ENCODE measurements at regions not wholly inside any gene's neighbourhood (a gene's known extent, or its start where the extent isn't known, plus 50 kb on each side); places are given as distances from the start of the nearest gene placed in this dataset.
"Not testable (repeated sequence)": the region's sequence is repeated elsewhere in the genome, so short reads cannot be mapped to it uniquely, and the experiment has no call there.

GRCh38 chr3:145251311-145251710, 909.7 kb downstream of the PLOD2 start:
- Histone ChIP-seq H3K27me3 (ENCODE audit: control insufficient read depth, insufficient read depth, low read length) (no peaks in the 10 kb centered on the region), H3K4me1 (ENCODE audit: control insufficient read depth, extremely low read depth, insufficient read depth, low read length) (no peaks in the 10 kb centered on the region), H2AFZ (ENCODE audit: low read length) (no peak overlapping the region), H3K27ac (ENCODE audit: insufficient read depth, low read length) (no peak overlapping the region), H3K36me3 (ENCODE audit: control insufficient read depth, insufficient read depth, low read length) (no peaks in the 10 kb centered on the region), H3K9ac (ENCODE audit: insufficient read depth, low read length) (no peak overlapping the region), H3K4me3 (replicated peaks in 1 of 4; ENCODE audit: control extremely low read depth in 1 of 4, insufficient read depth in 1 of 4, low read depth in 3 of 4, low read length in 4 of 4) (no peak overlapping the region), H3K79me2 (ENCODE audit: control insufficient read depth, insufficient read depth, low read length) (no peaks in the 10 kb centered on the region), H3K9me3 (ENCODE audit: control insufficient read depth, insufficient read depth, low read depth, low read length) (no peaks in the 10 kb centered on the region), H4K20me1 (ENCODE audit: control insufficient read depth, extremely low read depth, insufficient read depth, low read length) (no peaks in the 10 kb centered on the region), H3K4me2 (ENCODE audit: extremely low read depth, insufficient read depth, low read length) (no peak overlapping the region)
- peak in 1 of 2 donors; percentile 45 for DNase-seq (ENCODE audit: low read depth in 2 of 2)
- no peak for TF ChIP-seq EZH2 (IDR thresholded peaks at IDR 0.05; ENCODE audit: low read length, missing control alignments)
- no peak for TF ChIP-seq CTCF (conservative IDR thresholded peaks at IDR 0.05 in 1 of 2, IDR thresholded peaks at IDR 0.05 in 1 of 2; ENCODE audit: low read depth in 1 of 2, low read length in 2 of 2)

- DNase-seq (ENCODE audit: low read depth in 2 of 2); H4K20me1 ChIP-seq (ENCODE audit: control insufficient read depth, extremely low read depth, insufficient read depth, low read length); H3K36me3 ChIP-seq (ENCODE audit: control insufficient read depth, insufficient read depth, low read length); H3K9me3 ChIP-seq (ENCODE audit: control insufficient read depth, insufficient read depth, low read depth, low read length); H3K4me1 ChIP-seq (ENCODE audit: control insufficient read depth, extremely low read depth, insufficient read depth, low read length); H3K27me3 ChIP-seq (ENCODE audit: control insufficient read depth, insufficient read depth, low read length); H2AFZ ChIP-seq (ENCODE audit: low read length); H3K4me2 ChIP-seq (ENCODE audit: extremely low read depth, insufficient read depth, low read length); H3K9ac ChIP-seq (ENCODE audit: insufficient read depth, low read length); H3K27ac ChIP-seq (ENCODE audit: insufficient read depth, low read length); H3K79me2 ChIP-seq (ENCODE audit: control insufficient read depth, insufficient read depth, low read length); H3K4me3 ChIP-seq (replicated peaks in 1 of 4; ENCODE audit: control extremely low read depth in 1 of 4, insufficient read depth in 1 of 4, low read depth in 3 of 4, low read length in 4 of 4): not testable (repeated sequence)
Measured at GRCh38 chr3:145257967-145258366, 903.0 kb downstream of the PLOD2 start.

GRCh38 chr3:145259166-145259880, 901.7 kb downstream of the PLOD2 start:
- TF ChIP-seq CTCF (conservative IDR thresholded peaks at IDR 0.05 in 1 of 2, IDR thresholded peaks at IDR 0.05 in 1 of 2; ENCODE audit: low read depth in 1 of 2, low read length in 2 of 2), result no peak
- TF ChIP-seq EZH2 (IDR thresholded peaks at IDR 0.05; ENCODE audit: low read length, missing control alignments), result no peak
- Histone ChIP-seq H3K4me3 (replicated peaks in 1 of 4; ENCODE audit: control extremely low read depth in 1 of 4, insufficient read depth in 1 of 4, low read depth in 3 of 4, low read length in 4 of 4) (no peak overlapping the region), H2AFZ (ENCODE audit: low read length) (no peak overlapping the region), H4K20me1 (ENCODE audit: control insufficient read depth, extremely low read depth, insufficient read depth, low read length) (no peaks in the 10 kb centered on the region), H3K27ac (ENCODE audit: insufficient read depth, low read length) (no peak overlapping the region), H3K27me3 (ENCODE audit: control insufficient read depth, insufficient read depth, low read length) (no peaks in the 10 kb centered on the region), H3K79me2 (ENCODE audit: control insufficient read depth, insufficient read depth, low read length) (no peaks in the 10 kb centered on the region), H3K9me3 (ENCODE audit: control insufficient read depth, insufficient read depth, low read depth, low read length) (no peaks in the 10 kb centered on the region), H3K4me2 (ENCODE audit: extremely low read depth, insufficient read depth, low read length) (no peak overlapping the region), H3K36me3 (ENCODE audit: control insufficient read depth, insufficient read depth, low read length) (no peaks in the 10 kb centered on the region), H3K4me1 (ENCODE audit: control insufficient read depth, extremely low read depth, insufficient read depth, low read length) (no peaks in the 10 kb centered on the region), H3K9ac (ENCODE audit: insufficient read depth, low read length) (no peak overlapping the region)
- no peak for DNase-seq (ENCODE audit: low read depth in 2 of 2)

GRCh38 chr3:145263458-145263857, 897.5 kb downstream of the PLOD2 start:
- H3K4me2 ChIP-seq (ENCODE audit: extremely low read depth, insufficient read depth, low read length); H3K27me3 ChIP-seq (ENCODE audit: control insufficient read depth, insufficient read depth, low read length); H3K36me3 ChIP-seq (ENCODE audit: control insufficient read depth, insufficient read depth, low read length); H3K79me2 ChIP-seq (ENCODE audit: control insufficient read depth, insufficient read depth, low read length); H4K20me1 ChIP-seq (ENCODE audit: control insufficient read depth, extremely low read depth, insufficient read depth, low read length); H3K27ac ChIP-seq (ENCODE audit: insufficient read depth, low read length); H2AFZ ChIP-seq (ENCODE audit: low read length); H3K9me3 ChIP-seq (ENCODE audit: control insufficient read depth, insufficient read depth, low read depth, low read length); H3K9ac ChIP-seq (ENCODE audit: insufficient read depth, low read length); DNase-seq (ENCODE audit: low read depth in 2 of 2); H3K4me1 ChIP-seq (ENCODE audit: control insufficient read depth, extremely low read depth, insufficient read depth, low read length); H3K4me3 ChIP-seq (replicated peaks in 1 of 4; ENCODE audit: control extremely low read depth in 1 of 4, insufficient read depth in 1 of 4, low read depth in 3 of 4, low read length in 4 of 4): not testable (repeated sequence)
